H1 (cell line): ENCODE measurements at regions not wholly inside any gene's neighbourhood (a gene's known extent, or its start where the extent isn't known, plus 50 kb on each side); places are given as distances from the start of the nearest gene placed in this dataset.

Source experiments
- EZH2 ChIP-seq: fragments of 200-600 bp; sonication (generic); IDR thresholded peaks from 2 replicates; pipeline ENCODE4 v1.7.1; 2012; ENCODE audit warnings: low read depth, mild to moderate bottlenecking, moderate library complexity, low read length, inconsistent platforms; ENCODE audit not compliant: severe bottlenecking
- MAFK ChIP-seq: IDR thresholded peaks from 2 replicates; pipeline ENCODE4 v1.6.1; 2012; ENCODE audit warnings: low read depth, mild to moderate bottlenecking, improper control_type of control experiment, low read length
- ZNF274 ChIP-seq: IDR thresholded peaks from 2 replicates; pipeline ENCODE4 v1.7.0; 2012; ENCODE audit warnings: low read length, borderline replicate concordance; ENCODE audit errors: extremely low read depth
- TF ChIP-seq, protein P1 (sequence below): IDR thresholded peaks from 2 replicates; pipeline ENCODE4 v1.6.1; 2012; ENCODE audit warnings: inconsistent platforms
- TF ChIP-seq, protein P2 (sequence below), 3 experiments: IDR thresholded peaks; 1 replicate in 2 of 3; 2 replicates in 1 of 3; pipeline versions ENCODE4 v1.5.1 to v1.6.1; 2011; ENCODE audit warnings: low read length in 3 of 3, mild to moderate bottlenecking in 3 of 3, inconsistent platforms in 2 of 3, low read depth in 1 of 3, moderate library complexity in 1 of 3; ENCODE audit not compliant: insufficient read depth in 1 of 3; ENCODE audit errors: control extremely low read depth in 1 of 3

DNA sequence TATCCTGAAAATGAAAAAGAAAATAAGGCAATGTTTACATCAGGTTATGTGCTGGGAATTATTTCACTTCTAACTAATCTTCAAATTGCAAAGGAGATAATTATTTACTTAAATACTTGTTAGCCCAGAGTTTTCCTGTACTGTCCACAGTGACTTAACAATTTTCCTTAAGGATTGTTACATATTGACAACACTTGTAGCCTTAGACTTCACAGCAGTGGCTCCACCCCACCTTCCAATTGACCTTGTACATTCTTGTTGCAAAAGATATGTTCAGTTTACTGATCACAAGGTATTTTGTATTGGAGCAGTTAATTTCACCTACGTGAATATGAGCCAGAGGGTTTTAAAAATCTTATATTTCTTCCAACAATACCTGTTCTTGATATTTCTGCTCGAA is 376.9 kb downstream of the CNTN6 start (continued):
- no peak for TF ChIP-seq ZNF274
- TF ChIP-seq, protein P1, sequence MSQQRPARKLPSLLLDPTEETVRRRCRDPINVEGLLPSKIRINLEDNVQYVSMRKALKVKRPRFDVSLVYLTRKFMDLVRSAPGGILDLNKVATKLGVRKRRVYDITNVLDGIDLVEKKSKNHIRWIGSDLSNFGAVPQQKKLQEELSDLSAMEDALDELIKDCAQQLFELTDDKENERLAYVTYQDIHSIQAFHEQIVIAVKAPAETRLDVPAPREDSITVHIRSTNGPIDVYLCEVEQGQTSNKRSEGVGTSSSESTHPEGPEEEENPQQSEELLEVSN, result no peak
- TF ChIP-seq, protein P2, sequence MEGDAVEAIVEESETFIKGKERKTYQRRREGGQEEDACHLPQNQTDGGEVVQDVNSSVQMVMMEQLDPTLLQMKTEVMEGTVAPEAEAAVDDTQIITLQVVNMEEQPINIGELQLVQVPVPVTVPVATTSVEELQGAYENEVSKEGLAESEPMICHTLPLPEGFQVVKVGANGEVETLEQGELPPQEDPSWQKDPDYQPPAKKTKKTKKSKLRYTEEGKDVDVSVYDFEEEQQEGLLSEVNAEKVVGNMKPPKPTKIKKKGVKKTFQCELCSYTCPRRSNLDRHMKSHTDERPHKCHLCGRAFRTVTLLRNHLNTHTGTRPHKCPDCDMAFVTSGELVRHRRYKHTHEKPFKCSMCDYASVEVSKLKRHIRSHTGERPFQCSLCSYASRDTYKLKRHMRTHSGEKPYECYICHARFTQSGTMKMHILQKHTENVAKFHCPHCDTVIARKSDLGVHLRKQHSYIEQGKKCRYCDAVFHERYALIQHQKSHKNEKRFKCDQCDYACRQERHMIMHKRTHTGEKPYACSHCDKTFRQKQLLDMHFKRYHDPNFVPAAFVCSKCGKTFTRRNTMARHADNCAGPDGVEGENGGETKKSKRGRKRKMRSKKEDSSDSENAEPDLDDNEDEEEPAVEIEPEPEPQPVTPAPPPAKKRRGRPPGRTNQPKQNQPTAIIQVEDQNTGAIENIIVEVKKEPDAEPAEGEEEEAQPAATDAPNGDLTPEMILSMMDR (IDR thresholded peaks at IDR 0.05; ENCODE audit: control extremely low read depth in 1 of 3, insufficient read depth in 1 of 3, low read depth in 1 of 3, low read length in 3 of 3), result no peak
- no peak for TF ChIP-seq MAFK
- TF ChIP-seq EZH2, result no peak
